K562 (cell line): ENCODE measurements at regions not wholly inside any gene's neighbourhood (a gene's known extent, or its start where the extent isn't known, plus 50 kb on each side); places are given as distances from the start of the nearest gene placed in this dataset.

Experiments
- ATAC-seq: fragments of 200-7000 bp; cut with Tn5 transposase; 3 replicates; pipeline ENCODE4 v1.9.1; 2020; ENCODE audit warnings: moderate library complexity
- BruUV-seq: library from RNA; stranded (reverse); fragments of 400-500 nt; replicated peaks from 2 replicates; lab custom pipeline; 2021; lab: Mats Ljungman, UMichigan
- CTCF ChIA-PET: fragments of 300-600 bp; formaldehyde crosslinking; extraction: SDS; loops from one replicate; lab custom pipeline; 2021; ENCODE audit warnings: low intra/inter-chr PET ratio; lab: Yijun Ruan, JAX
- POLR2A ChIA-PET: fragments of 300-600, 350-650 bp; sonication (Branson Sonifier 250); formaldehyde crosslinking; extraction: SDS; loops from one replicate; lab custom pipeline; 2021; ENCODE audit warnings: antibody characterized with exemption, inconsistent platforms; lab: Yijun Ruan, JAX
- DNase-seq, 4 experiments: peaks; one replicate each; pipeline versions ENCODE4 v3.0.0 to v3.0.0-alpha.2; 2011 to 2018; ENCODE audit warnings: low spot score in 3 of 4, mixed read lengths in 3 of 4; ENCODE audit errors: extremely low read depth in 1 of 4
- FAIRE-seq: peaks from 2 replicates; lab custom pipeline; 2011; peaks lifted over from hg19 to GRCh38; lab: Jason Lieb, UNC
- H2AFZ ChIP-seq: 2 replicates; pipeline ENCODE4 v1.6.0; 2011; ENCODE audit warnings: low read depth, low read length, control low read depth, inconsistent platforms
- H3K27ac ChIP-seq: fragments of 200-600 bp; 3 replicates; pipeline ENCODE4 v1.8.0; 2011; ENCODE audit warnings: low read depth, mild to moderate bottlenecking, control low read depth, inconsistent platforms, low read length, moderate library complexity, mixed read lengths; ENCODE audit errors: extremely low read depth
- H3K27me3 ChIP-seq, 2 experiments: fragments of 300-600 bp in 1 of 2; 2 replicates in 1 of 2; 3 replicates in 1 of 2; pipeline versions ENCODE4 v1.6.0 to v1.8.0; 2011; ENCODE audit warnings: inconsistent platforms in 2 of 2, low read length in 2 of 2, mild to moderate bottlenecking in 1 of 2, mixed read lengths in 1 of 2, moderate library complexity in 1 of 2; ENCODE audit not compliant: control insufficient read depth in 2 of 2, insufficient read depth in 2 of 2
- H3K36me3 ChIP-seq: fragments of 300-600 bp; 3 replicates; pipeline ENCODE4 v1.8.0; 2011; ENCODE audit warnings: mild to moderate bottlenecking, low read length, inconsistent platforms; ENCODE audit not compliant: control insufficient read depth, insufficient read depth
- H3K4me1 ChIP-seq, 2 experiments: fragments of 200-600 bp in 1 of 2; replicated peaks in 1 of 2; 2 replicates in 1 of 2; 3 replicates in 1 of 2; pipeline versions ENCODE4 v1.5.1 to v1.8.0; 2011; ENCODE audit warnings: inconsistent platforms in 2 of 2, low read length in 2 of 2, mild to moderate bottlenecking in 1 of 2, mixed read lengths in 1 of 2, moderate library complexity in 1 of 2; ENCODE audit not compliant: control insufficient read depth in 2 of 2, insufficient read depth in 2 of 2
- H3K4me2 ChIP-seq: 2 replicates; pipeline ENCODE4 v1.6.1; 2011; ENCODE audit warnings: low read length, control low read depth, inconsistent platforms, mixed read lengths; ENCODE audit not compliant: insufficient read depth
- H3K4me3 ChIP-seq: fragments of 200-600 bp; sonication (generic), shearing (Covaris generic); 2 replicates; pipeline ENCODE4 v1.5.1; 2016; ENCODE audit warnings: control low read depth, inconsistent platforms
- H3K79me2 ChIP-seq: fragments of 200-600 bp; 3 replicates; pipeline ENCODE4 v1.8.0; 2011; ENCODE audit warnings: low read length, inconsistent platforms; ENCODE audit not compliant: control insufficient read depth, insufficient read depth
- H3K9ac ChIP-seq, 2 experiments: 2 replicates each; pipeline versions ENCODE4 v1.6.0 to v1.6.1; 2011; ENCODE audit warnings: low read depth in 2 of 2, low read length in 2 of 2, control low read depth in 1 of 2, inconsistent platforms in 1 of 2, mild to moderate bottlenecking in 1 of 2, mixed read lengths in 1 of 2; ENCODE audit not compliant: insufficient read depth in 1 of 2
- H3K9me1 ChIP-seq: one replicate; pipeline ENCODE4 v1.6.0; 2011; ENCODE audit warnings: inconsistent platforms, mild to moderate bottlenecking, low read length, moderate library complexity; ENCODE audit not compliant: control insufficient read depth, insufficient read depth
- H3K9me3 ChIP-seq: replicated peaks from 2 replicates; pipeline ENCODE4 v1.5.1; 2011; ENCODE audit warnings: low read depth, low read length, inconsistent platforms; ENCODE audit not compliant: control insufficient read depth, insufficient read depth
- H4K20me1 ChIP-seq: replicated peaks from 2 replicates; pipeline ENCODE4 v1.6.1; 2011; ENCODE audit warnings: low read length, inconsistent platforms, mixed read lengths; ENCODE audit not compliant: control insufficient read depth, insufficient read depth
- ARID2 ChIP-seq: fragments of 450-650 bp; IDR thresholded peaks from 2 replicates; pipeline ENCODE4 v1.6.1; 2017; ENCODE audit warnings: antibody characterized with exemption, mild to moderate bottlenecking
- CBFA2T3 ChIP-seq: fragments of 450-650 bp; IDR thresholded peaks from 2 replicates; pipeline ENCODE4 v1.6.1; 2017
- CREB1 ChIP-seq, 2 experiments: sonication (generic) in 1 of 2; formaldehyde crosslinking in 1 of 2; IDR thresholded peaks; 2 replicates each; pipeline versions ENCODE4 v1.6.1 to v1.8.0; 2012 to 2022; ENCODE audit warnings: inconsistent platforms in 1 of 2, mild to moderate bottlenecking in 1 of 2, missing genetic modification reagents in 1 of 2, moderate library complexity in 1 of 2
- DPF2 ChIP-seq: fragments of 450-650 bp; IDR thresholded peaks from 2 replicates; pipeline ENCODE4 v1.6.1; 2016
- GTF2A2 ChIP-seq: IDR thresholded peaks from 2 replicates; pipeline ENCODE4 v1.6.1; 2016; ENCODE audit warnings: mild to moderate bottlenecking, missing genetic modification characterization, missing compliant biosample characterization
- MAFG ChIP-seq: fragments of 450-650 bp; conservative IDR thresholded peaks from 2 replicates; pipeline ENCODE4 v1.6.1; 2016; ENCODE audit warnings: missing genetic modification characterization, missing compliant biosample characterization
- NCOA4 ChIP-seq: fragments of 450-650 bp; IDR thresholded peaks from 2 replicates; pipeline ENCODE4 v1.6.1; 2018; ENCODE audit warnings: mild to moderate bottlenecking; ENCODE audit not compliant: partially characterized antibody
- NFE2 ChIP-seq: IDR thresholded peaks from 2 replicates; pipeline ENCODE4 v1.6.1; 2014; ENCODE audit warnings: antibody characterized with exemption, low read depth
- POLR3A ChIP-seq: IDR thresholded peaks from 2 replicates; pipeline ENCODE4 v1.6.1; 2011; ENCODE audit warnings: borderline replicate concordance, mild to moderate bottlenecking, moderate library complexity; ENCODE audit not compliant: insufficient read length, insufficient read depth; ENCODE audit errors: extremely low read depth
- SRSF3 ChIP-seq: fragments of 200-400 bp; formaldehyde crosslinking; IDR thresholded peaks from 2 replicates; pipeline ENCODE4 v1.6.1; 2016; ENCODE audit warnings: mild to moderate bottlenecking, low read length, moderate library complexity; ENCODE audit not compliant: insufficient read depth
- TCF7 ChIP-seq: sonication (generic); IDR thresholded peaks from 2 replicates; pipeline ENCODE4 v1.6.1; 2016; ENCODE audit warnings: antibody characterized with exemption, borderline replicate concordance
- ZC3H4 ChIP-seq: sonication (generic); formaldehyde crosslinking; IDR thresholded peaks from 2 replicates; pipeline ENCODE4 v1.9.0; 2021; ENCODE audit warnings: missing genetic modification reagents, borderline replicate concordance
- ZNF217 ChIP-seq: sonication (generic); formaldehyde crosslinking; IDR thresholded peaks from 2 replicates; pipeline ENCODE4 v1.8.0; 2022; ENCODE audit warnings: mild to moderate bottlenecking, missing genetic modification reagents
- ZNF449 ChIP-seq: fragments of 250-450 bp; sonication (Bioruptor Pico); IDR thresholded peaks from 2 replicates; pipeline ENCODE4 v1.8.0; 2022; ENCODE audit warnings: moderate library complexity, mild to moderate bottlenecking, inconsistent platforms
- ZNF75A ChIP-seq: fragments of 450-650 bp; formaldehyde crosslinking; IDR thresholded peaks from 2 replicates; pipeline ENCODE4 v1.4.0; 2020; ENCODE audit warnings: mild to moderate bottlenecking
- WGBS: fragments of 100-300 bp; shearing (Covaris generic); methylation state at CpG from one replicate; pipeline ENCODE4 v1.1.6; 2016; ENCODE audit warnings: low coverage, mixed read lengths; ENCODE audit not compliant: insufficient coverage; ENCODE audit errors: missing lambda C conversion rate; 5-methylcytosine and 5-hydroxymethylcytosine counted together
- in situ Hi-C: fragments of 300-500 bp; cut with MboI; formaldehyde crosslinking; loops from 4 replicates; pipeline ENCODE4 v1.15.0; 2018; ENCODE audit warnings: inconsistent platforms, mixed read lengths
- intact Hi-C: fragments of 100-400 bp; cut with micrococcal nuclease; formaldehyde crosslinking; loops from 2 replicates; pipeline ENCODE4 v1.14.2; 2022
- TF ChIP-seq, protein P1 (sequence below): sonication (generic); formaldehyde crosslinking; IDR thresholded peaks from 2 replicates; pipeline ENCODE4 v1.5.0; 2020; ENCODE audit warnings: missing genetic modification reagents

- TF ChIP-seq, protein P1, sequence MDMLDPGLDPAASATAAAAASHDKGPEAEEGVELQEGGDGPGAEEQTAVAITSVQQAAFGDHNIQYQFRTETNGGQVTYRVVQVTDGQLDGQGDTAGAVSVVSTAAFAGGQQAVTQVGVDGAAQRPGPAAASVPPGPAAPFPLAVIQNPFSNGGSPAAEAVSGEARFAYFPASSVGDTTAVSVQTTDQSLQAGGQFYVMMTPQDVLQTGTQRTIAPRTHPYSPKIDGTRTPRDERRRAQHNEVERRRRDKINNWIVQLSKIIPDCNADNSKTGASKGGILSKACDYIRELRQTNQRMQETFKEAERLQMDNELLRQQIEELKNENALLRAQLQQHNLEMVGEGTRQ (CRISPR knock-in tag): no peak
- no peak for TF ChIP-seq POLR3A
- TF ChIP-seq ZC3H4: no peak
- no peak for TF ChIP-seq ZNF217
- TF ChIP-seq SRSF3: no peak
- no peak for TF ChIP-seq DPF2
- no peak for TF ChIP-seq ZNF75A (CRISPR knock-in tag)
- TF ChIP-seq MAFG (tag): no peak
- no peak for TF ChIP-seq GTF2A2 (tag)
- no peak for TF ChIP-seq NFE2
- no peak for TF ChIP-seq ZNF449 (CRISPR knock-in tag)
- TF ChIP-seq, all 486 proteins: peak for 0
Observed at GRCh38 chr1:14083706-14084105, 383.7 kb downstream of the PRDM2 start (continued).

- no peak overlapping the region for H3K27ac ChIP-seq
- H3K4me3 ChIP-seq: no peak overlapping the region
- TF ChIP-seq TCF7: no peak
- no peak for TF ChIP-seq CREB1 (IDR thresholded peaks at IDR 0.05)
- no peak for TF ChIP-seq CREB1 (CRISPR knock-in tag; IDR thresholded peaks at IDR 0.05)
- TF ChIP-seq ARID2: no peak
- TF ChIP-seq NCOA4: no peak
- TF ChIP-seq CBFA2T3: no peak
- no peak overlapping the region for H3K4me2 ChIP-seq
- H2AFZ ChIP-seq: no peak overlapping the region
- H3K9me3 ChIP-seq: no peaks in the 10 kb centered on the region
- ATAC-seq (no peak), DNase-seq (no peak), FAIRE-seq (no peak)
- no peaks in the 10 kb centered on the region for H4K20me1 ChIP-seq
- intact Hi-C loops (no loop called here), in situ Hi-C loops (no loop called here)
- H3K27me3 ChIP-seq: no peaks in the 10 kb centered on the region
- WGBS: 0% methylated on average over 1 of the region's 1 CpG
- no peaks in the 10 kb centered on the region for H3K9me1 ChIP-seq
- BruUV-seq: no TSS peak
- H3K4me1 ChIP-seq: no peaks in the 10 kb centered on the region
- H3K79me2 ChIP-seq: no peaks in the 10 kb centered on the region
- CTCF ChIA-PET: interaction anchor here (0.5 kb wide), 1 partner anchor 145 kb away, joined by 3 read pairs; no protein-coding TSS in a partner anchor
- H3K36me3 ChIP-seq: no peaks in the 10 kb centered on the region
- POLR2A ChIA-PET: interaction anchor here (0.6 kb wide), 1 partner anchor 648 kb away, joined by 3 read pairs; no protein-coding TSS in a partner anchor
- no peak overlapping the region for H3K9ac ChIP-seq
Observed at GRCh38 chr1:14090062-14090461, 390.1 kb downstream of the PRDM2 start.
